GM23248 (cell line): ENCODE measurements at regions not wholly inside any gene's neighbourhood (a gene's known extent, or its start where the extent isn't known, plus 50 kb on each side); places are given as distances from the start of the nearest gene placed in this dataset.

Experiments used
- EZH2 ChIP-seq: fragments of 200-600 bp; sonication (generic); IDR thresholded peaks from 2 replicates; pipeline ENCODE4 v1.6.1; 2018; ENCODE audit warnings: antibody characterized with exemption, mild to moderate bottlenecking; ENCODE audit not compliant: insufficient read depth, poor library complexity, severe bottlenecking
- EZH2phosphoT487 ChIP-seq: fragments of 200-600 bp; sonication (generic); IDR thresholded peaks from 2 replicates; pipeline ENCODE4 v1.6.1; 2018; ENCODE audit warnings: antibody characterized with exemption, moderate library complexity, mild to moderate bottlenecking, low read depth; ENCODE audit not compliant: insufficient read depth

DNA sequence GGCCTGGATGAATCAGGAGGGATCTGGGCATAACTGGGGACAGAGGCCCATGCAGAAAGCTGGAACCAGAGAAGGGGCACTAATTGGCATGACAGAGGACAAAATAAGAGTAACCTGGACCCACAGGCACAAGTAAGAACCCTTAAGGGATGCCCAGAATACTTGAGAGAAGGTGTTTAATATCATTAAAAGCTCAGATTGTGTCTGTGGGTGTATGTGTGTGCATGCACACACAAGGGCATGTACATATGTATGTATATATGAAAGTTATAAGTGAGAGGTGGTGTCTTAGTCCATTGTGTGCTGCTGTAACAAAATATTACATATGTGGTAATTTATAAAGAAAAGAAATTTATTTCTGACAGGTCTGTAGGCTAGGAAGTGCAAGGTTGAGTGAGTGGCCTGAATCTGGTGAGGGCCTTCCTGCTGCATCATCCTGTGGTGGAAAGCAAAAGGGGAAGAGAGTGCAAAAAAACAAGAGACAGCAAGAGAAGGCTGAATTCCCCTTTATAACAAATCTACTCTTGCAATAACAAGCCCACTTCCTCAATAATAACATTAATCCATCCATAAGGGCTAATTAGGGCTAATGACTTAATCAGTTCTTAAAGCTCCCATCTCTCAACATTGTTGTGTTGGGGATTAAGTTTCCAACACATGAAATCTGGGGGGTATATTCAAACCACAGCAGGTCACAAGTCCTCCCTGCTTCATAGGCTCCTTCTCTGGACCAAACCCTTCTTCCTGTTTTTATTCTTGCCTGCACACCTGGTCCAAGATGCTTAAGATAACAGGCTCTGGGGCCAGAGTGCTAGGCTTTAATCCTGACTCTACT is 68.3 kb upstream of the POU2AF2 start:
- TF ChIP-seq EZH2 (no peak), EZH2phosphoT487 (no peak)
